ENCODE measurements at regions not wholly inside any gene's neighbourhood (a gene's known extent, or its start where the extent isn't known, plus 50 kb on each side); places are given as distances from the start of the nearest gene placed in this dataset.

DNA sequence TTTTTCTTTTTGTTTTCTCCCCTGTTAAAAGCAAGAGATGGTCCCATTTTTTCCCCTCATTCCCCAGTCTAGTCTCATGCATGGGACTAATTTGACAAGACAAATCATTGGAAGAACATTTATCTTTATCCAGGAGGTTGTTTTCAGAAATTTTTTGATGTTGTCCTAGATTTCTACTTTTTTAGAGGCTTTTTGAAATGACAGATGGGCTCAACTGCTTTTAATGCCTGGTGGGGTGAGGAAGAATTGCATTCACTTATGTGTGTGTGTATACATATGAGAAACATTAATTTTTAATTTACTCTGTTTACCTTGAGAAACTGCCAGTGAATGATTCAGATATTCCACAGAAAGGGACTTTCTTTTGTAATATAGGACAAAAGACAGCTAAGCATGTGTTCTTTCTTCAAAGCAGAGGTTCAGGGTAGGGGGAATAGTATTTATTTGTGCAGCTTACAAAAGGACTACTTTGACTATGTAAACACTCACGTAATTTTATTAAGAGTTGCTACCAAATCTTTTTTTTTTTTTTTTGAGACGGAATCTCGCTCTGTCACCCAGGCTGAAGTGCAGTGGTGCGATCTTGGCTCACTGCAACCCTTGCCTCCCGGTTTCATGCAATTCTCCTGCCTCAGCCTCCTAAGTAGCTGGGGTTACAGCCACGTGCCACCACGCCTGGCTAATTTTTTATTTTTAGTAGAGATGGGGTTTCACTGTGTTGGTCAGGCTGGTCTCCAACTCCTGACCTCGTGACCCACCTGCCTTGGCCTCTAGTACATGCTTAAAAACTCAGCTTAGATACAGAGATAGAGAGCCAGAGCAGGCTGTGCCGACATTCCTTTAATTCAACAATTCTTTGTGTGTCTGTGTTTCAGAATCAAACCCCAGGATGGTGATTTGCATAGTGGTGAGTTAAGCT lies 130.1 kb upstream of the RARB start:
- Mint-ChIP-seq H3K4me1 (ENCODE audit: low read depth) (no peaks in the 10 kb centered on the region; the same call in 1 of the 2 replicates), H3K4me3 (no peak overlapping the region), H3K36me3 (ENCODE audit: low read depth) (no peaks in the 10 kb centered on the region), H3K27me3 (ENCODE audit: insufficient read depth) (no peaks in the 10 kb centered on the region; the same call in 1 of the 2 replicates), H3K9me3 (peaks cover 10% of the 10 kb centered on the region), H3K27ac (no peak overlapping the region)
- DNase-seq, result no peak
- TF ChIP-seq CTCF (IDR thresholded peaks at IDR 0.05), result no peak

GRCh38 chr3:25300141-25300540 lies 127.9 kb upstream of the RARB start:
- no peaks in the 10 kb centered on the region; the same call in 1 of the 2 replicates for H3K4me1 Mint-ChIP-seq (ENCODE audit: low read depth)

DNA sequence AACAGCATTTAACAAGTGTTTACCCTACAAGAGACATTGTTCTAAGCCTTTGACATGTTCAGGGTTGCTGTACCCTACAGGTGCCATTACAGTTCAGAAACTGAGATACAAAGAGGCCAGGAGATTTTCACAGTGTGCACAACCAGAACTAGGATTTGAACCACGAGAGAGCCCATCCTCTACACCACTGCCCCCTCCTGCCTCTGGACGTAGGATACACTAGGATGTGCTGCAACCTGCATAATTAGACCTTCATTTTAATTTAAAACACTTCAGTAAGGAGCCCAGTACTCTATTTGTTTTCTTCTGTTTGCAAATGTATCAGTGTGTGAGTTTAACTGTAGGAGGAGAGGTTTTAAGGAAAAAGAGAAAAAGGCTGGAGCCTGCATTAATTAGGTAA lies 123.1 kb upstream of the RARB start:
- no peak for DNase-seq
- Mint-ChIP-seq H3K27me3 (ENCODE audit: insufficient read depth) (no peaks in the 10 kb centered on the region), H3K27ac (no peak overlapping the region), H3K4me1 (ENCODE audit: low read depth) (no peaks in the 10 kb centered on the region), H3K9me3 (peaks cover 11% of the 10 kb centered on the region), H3K4me3 (no peak overlapping the region), H3K36me3 (ENCODE audit: low read depth) (no peaks in the 10 kb centered on the region)
- no peak for TF ChIP-seq CTCF (IDR thresholded peaks at IDR 0.05)

More at GRCh38 chr3:25300141-25300540, 127.9 kb upstream of the RARB start:
- DNase-seq, result no peak
- Mint-ChIP-seq H3K4me3 (no peak overlapping the region), H3K9me3 (peaks cover 5% of the 10 kb centered on the region), H3K27ac (no peak overlapping the region), H3K36me3 (ENCODE audit: low read depth) (no peaks in the 10 kb centered on the region), H3K27me3 (ENCODE audit: insufficient read depth) (no peaks in the 10 kb centered on the region)
- no peak for TF ChIP-seq CTCF (IDR thresholded peaks at IDR 0.05)

- no peak for DNase-seq
- Mint-ChIP-seq H3K4me1 (ENCODE audit: low read depth) (no peaks in the 10 kb centered on the region), H3K27ac (no peak overlapping the region), H3K9me3 (peaks cover 11% of the 10 kb centered on the region), H3K36me3 (ENCODE audit: low read depth) (no peaks in the 10 kb centered on the region), H3K27me3 (ENCODE audit: insufficient read depth) (no peaks in the 10 kb centered on the region), H3K4me3 (no peak overlapping the region)
- no peak for TF ChIP-seq CTCF (IDR thresholded peaks at IDR 0.05)
Observed at GRCh38 chr3:25306066-25306465, 122.0 kb upstream of the RARB start.

- no peak for TF ChIP-seq CTCF (IDR thresholded peaks at IDR 0.05)
- no peaks in the 10 kb centered on the region for H3K27me3 Mint-ChIP-seq (ENCODE audit: insufficient read depth)
- no peaks in the 10 kb centered on the region for H3K36me3 Mint-ChIP-seq (ENCODE audit: low read depth)
- no peaks in the 10 kb centered on the region for H3K4me1 Mint-ChIP-seq (ENCODE audit: low read depth)
- H3K9me3 Mint-ChIP-seq, result peaks cover 11% of the 10 kb centered on the region
- H3K27ac Mint-ChIP-seq, result no peak overlapping the region
- H3K4me3 Mint-ChIP-seq, result no peak overlapping the region
- DNase-seq, result no peak
Observed at GRCh38 chr3:25306705-25307104, 121.4 kb upstream of the RARB start.

Measured in HFFc6 (cell line).